HG03469 (cell line): ENCODE measurements at regions not wholly inside any gene's neighbourhood (a gene's known extent, or its start where the extent isn't known, plus 50 kb on each side); places are given as distances from the start of the nearest gene placed in this dataset.
A peak's percentile ranks its signal among the peaks of the same experiment; 100 is the strongest.
"Not testable (repeated sequence)": the region's sequence is repeated elsewhere in the genome, so short reads cannot be mapped to it uniquely, and the experiment has no call there.

Source experiments
- ATAC-seq: cut with Tn5 transposase; IDR thresholded peaks from one replicate; pipeline ENCODE4 v1.9.1; 2021; ENCODE audit warnings: mild to moderate bottlenecking, moderate library complexity, moderate number of reproducible peaks; ENCODE audit not compliant: unreplicated experiment

GRCh38 chr10:27390681-27391080, 113.4 kb upstream of the RAB18 start:
- ATAC-seq = no peak

GRCh38 chr10:27388761-27389399, 115.2 kb upstream of the RAB18 start:
- no peak for ATAC-seq

- no peak for ATAC-seq
These were observed 120.2 kb upstream of the RAB18 start for GRCh38 chr10:27383595-27384542.

- ATAC-seq = no peak
These were observed 121.9 kb upstream of the RAB18 start for GRCh38 chr10:27382176-27382575.

- no peak for ATAC-seq
These were observed 123.2 kb upstream of the RAB18 start for GRCh38 chr10:27380929-27381358.

GRCh38 chr10:27379041-27379440, 125.1 kb upstream of the RAB18 start:
- ATAC-seq = not testable (repeated sequence)

GRCh38 chr10:27373566-27374160, 130.4 kb upstream of the RAB18 start:
- no peak for ATAC-seq

- ATAC-seq = no peak
These were observed 131.5 kb upstream of the ACBD5 start for GRCh38 chr10:27372095-27372494.

GRCh38 chr10:27371375-27371774, 130.8 kb upstream of the ACBD5 start:
- not testable (repeated sequence) for ATAC-seq

- no peak for ATAC-seq
These were observed 129.3 kb upstream of the ACBD5 start for GRCh38 chr10:27369880-27370279.

- ATAC-seq = no peak
These were observed 128.1 kb upstream of the ACBD5 start for GRCh38 chr10:27368706-27369105.

- ATAC-seq = no peak
These were observed 126.2 kb upstream of the ACBD5 start for GRCh38 chr10:27366769-27367168.

GRCh38 chr10:27364028-27364427, 123.4 kb upstream of the ACBD5 start:
- ATAC-seq = no peak

GRCh38 chr10:27360581-27361172, 120.1 kb upstream of the ACBD5 start:
- ATAC-seq = peak; percentile 89

GRCh38 chr10:27359792-27360355, 119.3 kb upstream of the ACBD5 start:
- ATAC-seq = no peak

GRCh38 chr10:27356738-27357137, 116.1 kb upstream of the ACBD5 start:
- ATAC-seq = no peak

GRCh38 chr10:27355918-27356573, 115.4 kb upstream of the ACBD5 start:
- ATAC-seq = no peak

GRCh38 chr10:27354643-27355270, 114.2 kb upstream of the ACBD5 start:
- peak; percentile 95 for ATAC-seq

- ATAC-seq = not testable (repeated sequence)
These were observed 113.5 kb upstream of the ACBD5 start for GRCh38 chr10:27354100-27354499.

- ATAC-seq = no peak
These were observed 109.4 kb upstream of the ACBD5 start for GRCh38 chr10:27349987-27350386.
